ENCODE measurements at regions not wholly inside any gene's neighbourhood (a gene's known extent, or its start where the extent isn't known, plus 50 kb on each side); places are given as distances from the start of the nearest gene placed in this dataset.

DNA sequence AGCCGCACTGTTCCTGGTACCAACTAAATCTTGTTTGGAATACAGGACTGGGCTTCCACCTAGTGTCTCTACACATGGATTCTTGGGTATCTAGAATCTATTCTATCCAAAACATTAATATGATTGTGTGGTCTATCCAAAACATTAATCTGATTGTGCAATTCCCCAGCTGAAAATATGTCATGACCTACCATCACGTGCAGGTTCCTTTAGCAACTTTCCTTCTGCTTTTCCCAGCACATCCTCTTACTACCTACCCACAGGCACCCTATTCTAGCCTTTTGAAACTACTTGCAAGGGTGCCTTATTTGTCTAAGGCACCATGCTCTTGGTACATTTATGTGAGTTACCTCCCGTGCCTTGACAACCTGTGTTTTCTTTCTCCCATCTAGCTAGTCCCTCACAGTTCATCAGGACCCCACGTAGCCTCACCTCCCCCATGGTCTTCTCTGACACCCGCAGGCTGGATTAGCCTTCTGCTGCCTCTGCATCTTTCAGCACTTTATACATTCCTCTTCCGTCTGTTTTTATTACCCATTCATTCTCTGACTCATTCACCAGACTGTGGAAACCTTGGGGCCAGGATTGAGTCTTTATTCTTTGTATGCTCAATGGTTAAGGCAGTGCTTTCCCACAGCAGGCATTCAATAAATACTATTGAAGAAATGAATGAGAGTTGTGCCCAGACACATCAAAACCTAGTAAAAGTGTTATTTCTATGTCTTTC lies 88.8 kb upstream of the FAM9B start:
- Histone ChIP-seq H3K36me3 (ENCODE audit: control insufficient read depth in 2 of 2, insufficient read depth in 2 of 2, low read length in 1 of 2) (no peaks in the 10 kb centered on the region), H3K27ac (ENCODE audit: low read depth in 1 of 2, low read length in 1 of 2) (no peak overlapping the region), H3K4me3 (ENCODE audit: low read length in 2 of 2) (no peak overlapping the region), H3K9me3 (ENCODE audit: control insufficient read depth in 2 of 2, insufficient read depth in 1 of 2, low read length in 1 of 2) (no peaks in the 10 kb centered on the region), H3K4me1 (ENCODE audit: control insufficient read depth in 2 of 2, insufficient read depth in 2 of 2, low read length in 2 of 2) (no peaks in the 10 kb centered on the region), H3K27me3 (ENCODE audit: control insufficient read depth in 2 of 2, insufficient read depth in 1 of 2, low read length in 1 of 2) (no peaks in the 10 kb centered on the region)
- 93% methylated on average over 6 of the region's 6 CpGs for WGBS
- DNase-seq (ENCODE audit: low read depth in 6 of 9, low spot score in 9 of 9): no peak

DNA sequence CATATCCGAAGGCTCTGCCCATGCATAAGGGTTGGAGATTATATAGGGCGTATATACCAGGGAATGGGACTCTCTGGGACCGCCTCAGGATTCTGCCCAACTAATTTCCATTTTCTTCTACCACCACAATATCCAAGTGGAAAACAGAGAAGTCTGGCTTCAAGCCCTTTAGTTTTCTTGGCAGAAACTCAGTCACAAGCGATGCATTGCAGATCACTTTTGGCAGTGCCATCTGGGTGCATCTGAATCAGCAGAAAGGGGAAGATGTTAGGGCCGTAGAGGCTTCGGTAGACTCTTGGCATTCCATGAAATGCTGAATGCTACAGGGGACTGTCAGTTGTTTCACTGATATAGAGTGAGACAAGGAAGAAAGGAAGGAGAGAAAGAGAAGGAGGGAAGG lies 94.1 kb upstream of the FAM9B start:
- no peak overlapping the region for H3K4me3 ChIP-seq (ENCODE audit: low read length in 2 of 2)
- DNase-seq (ENCODE audit: low read depth in 6 of 9, low spot score in 9 of 9): no peak
- no peak overlapping the region for H3K27ac ChIP-seq (ENCODE audit: low read depth in 1 of 2, low read length in 1 of 2)
- 95% methylated on average over 6 of the region's 6 CpGs for WGBS
- no peaks in the 10 kb centered on the region for H3K4me1 ChIP-seq (ENCODE audit: control insufficient read depth in 2 of 2, insufficient read depth in 2 of 2, low read length in 2 of 2)
- no peaks in the 10 kb centered on the region for H3K9me3 ChIP-seq (ENCODE audit: control insufficient read depth in 2 of 2, insufficient read depth in 1 of 2, low read length in 1 of 2)
- no peaks in the 10 kb centered on the region for H3K27me3 ChIP-seq (ENCODE audit: control insufficient read depth in 2 of 2, insufficient read depth in 1 of 2, low read length in 1 of 2)
- no peaks in the 10 kb centered on the region for H3K36me3 ChIP-seq (ENCODE audit: control insufficient read depth in 2 of 2, insufficient read depth in 2 of 2, low read length in 1 of 2)

DNA sequence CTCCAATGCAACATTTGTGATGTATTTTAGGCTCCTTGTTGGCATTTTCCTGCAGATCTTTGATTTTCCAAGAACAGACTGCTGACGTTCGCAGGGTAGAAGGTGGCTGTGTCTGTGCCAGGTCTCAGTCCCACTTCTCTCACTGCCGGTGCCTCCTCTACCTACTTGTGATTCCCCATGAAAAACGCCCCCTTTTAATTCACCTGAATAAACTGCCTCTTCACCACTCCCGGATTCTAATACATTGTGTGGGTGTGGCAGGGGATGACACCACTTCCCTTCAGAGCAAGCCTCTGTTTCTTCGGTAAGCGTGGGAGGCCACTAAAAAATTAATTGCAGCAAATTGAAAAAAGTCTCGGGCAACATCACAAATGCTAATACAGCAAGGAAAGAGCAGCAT lies 96.1 kb upstream of the FAM9B start:
- no peaks in the 10 kb centered on the region for H3K9me3 ChIP-seq (ENCODE audit: control insufficient read depth in 2 of 2, insufficient read depth in 1 of 2, low read length in 1 of 2)
- no peak for DNase-seq (ENCODE audit: low read depth in 6 of 9, low spot score in 9 of 9)
- no peaks in the 10 kb centered on the region for H3K27me3 ChIP-seq (ENCODE audit: control insufficient read depth in 2 of 2, insufficient read depth in 1 of 2, low read length in 1 of 2)
- H3K27ac ChIP-seq (ENCODE audit: low read depth in 1 of 2, low read length in 1 of 2): no peak overlapping the region
- no peaks in the 10 kb centered on the region for H3K36me3 ChIP-seq (ENCODE audit: control insufficient read depth in 2 of 2, insufficient read depth in 2 of 2, low read length in 1 of 2)
- no peaks in the 10 kb centered on the region for H3K4me1 ChIP-seq (ENCODE audit: control insufficient read depth in 2 of 2, insufficient read depth in 2 of 2, low read length in 2 of 2)
- WGBS: 95% methylated on average over 8 of the region's 8 CpGs
- no peak overlapping the region for H3K4me3 ChIP-seq (ENCODE audit: low read length in 2 of 2)

DNA sequence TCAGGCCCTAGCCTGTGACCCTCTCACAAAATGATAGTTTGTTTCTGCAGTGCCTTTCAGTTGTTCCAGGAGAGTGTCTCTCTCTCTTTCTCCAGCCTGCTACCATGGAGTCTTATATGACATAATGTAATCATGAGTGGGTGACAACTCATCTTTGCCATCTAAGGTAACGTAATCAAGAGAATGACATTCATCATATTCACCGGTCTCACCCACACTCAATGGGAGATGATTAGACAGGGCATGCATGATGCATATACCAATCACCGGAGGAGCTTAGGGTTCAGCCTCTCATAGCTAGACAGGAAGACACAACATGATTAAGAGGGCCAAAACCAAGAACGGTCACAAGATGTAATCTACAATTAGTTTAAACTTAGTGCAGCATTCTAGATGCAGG lies 97.1 kb upstream of the FAM9B start:
- Histone ChIP-seq H3K4me3 (ENCODE audit: low read length in 2 of 2) (no peak overlapping the region), H3K9me3 (ENCODE audit: control insufficient read depth in 2 of 2, insufficient read depth in 1 of 2, low read length in 1 of 2) (no peaks in the 10 kb centered on the region), H3K27ac (ENCODE audit: low read depth in 1 of 2, low read length in 1 of 2) (no peak overlapping the region), H3K4me1 (ENCODE audit: control insufficient read depth in 2 of 2, insufficient read depth in 2 of 2, low read length in 2 of 2) (no peaks in the 10 kb centered on the region), H3K27me3 (ENCODE audit: control insufficient read depth in 2 of 2, insufficient read depth in 1 of 2, low read length in 1 of 2) (no peaks in the 10 kb centered on the region), H3K36me3 (ENCODE audit: control insufficient read depth in 2 of 2, insufficient read depth in 2 of 2, low read length in 1 of 2) (no peaks in the 10 kb centered on the region)
- no peak for DNase-seq (ENCODE audit: low read depth in 6 of 9, low spot score in 9 of 9)
- WGBS: 98% methylated on average over 4 of the region's 4 CpGs

DNA sequence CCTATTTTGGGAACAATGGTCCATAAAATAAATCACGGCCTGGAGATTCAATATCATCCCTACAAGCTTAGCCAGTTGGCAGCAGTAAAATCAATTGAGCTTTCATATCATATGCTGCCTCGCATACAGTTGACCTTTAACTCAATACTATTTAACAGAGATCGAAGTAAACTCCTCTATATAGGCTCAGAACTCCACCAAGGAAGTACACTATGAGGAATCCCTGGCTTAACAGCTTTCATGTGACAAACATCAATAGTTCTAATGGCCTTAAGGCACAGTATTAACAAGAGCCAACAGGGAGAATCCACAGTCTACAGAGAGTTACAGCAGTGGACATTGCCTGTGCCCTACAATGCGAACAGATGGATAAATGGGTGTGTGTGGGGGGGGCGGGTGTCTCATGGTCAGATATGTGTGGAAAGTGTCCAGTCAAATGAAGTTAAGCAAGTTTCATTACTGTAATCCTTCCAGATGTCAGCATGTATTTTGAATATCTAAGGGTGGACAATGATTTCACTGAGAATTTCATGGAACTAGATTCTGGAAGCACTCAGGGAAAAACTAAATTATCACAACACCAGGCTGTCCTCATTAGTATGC lies 98.2 kb upstream of the FAM9B start:
- Histone ChIP-seq H3K4me3 (ENCODE audit: low read length in 2 of 2) (no peak overlapping the region), H3K36me3 (ENCODE audit: control insufficient read depth in 2 of 2, insufficient read depth in 2 of 2, low read length in 1 of 2) (no peaks in the 10 kb centered on the region), H3K4me1 (ENCODE audit: control insufficient read depth in 2 of 2, insufficient read depth in 2 of 2, low read length in 2 of 2) (no peaks in the 10 kb centered on the region), H3K27ac (ENCODE audit: low read depth in 1 of 2, low read length in 1 of 2) (no peak overlapping the region), H3K9me3 (ENCODE audit: control insufficient read depth in 2 of 2, insufficient read depth in 1 of 2, low read length in 1 of 2) (no peaks in the 10 kb centered on the region), H3K27me3 (ENCODE audit: control insufficient read depth in 2 of 2, insufficient read depth in 1 of 2, low read length in 1 of 2) (no peaks in the 10 kb centered on the region)
- no peak for DNase-seq (ENCODE audit: low read depth in 6 of 9, low spot score in 9 of 9)
- WGBS: 97% methylated on average over 5 of the region's 5 CpGs

DNA sequence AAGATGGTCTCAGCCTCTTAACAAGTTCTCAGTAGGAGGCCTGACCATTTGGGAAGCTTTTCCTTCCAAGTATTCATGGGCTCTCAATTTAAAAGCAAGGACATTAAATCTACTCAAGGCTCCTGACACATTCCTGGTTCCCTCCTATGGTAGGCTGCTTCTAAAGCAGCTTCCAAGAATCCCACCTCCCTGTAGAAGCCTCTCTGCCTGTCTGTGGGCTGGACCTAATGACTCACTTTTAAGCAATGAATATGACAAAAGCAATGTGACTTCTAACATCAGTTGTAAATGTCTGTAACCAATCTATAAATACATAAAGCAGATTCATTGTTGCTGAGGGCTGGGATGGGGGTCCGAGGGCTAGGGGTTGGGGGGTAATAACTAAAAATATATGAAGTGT lies 99.5 kb upstream of the FAM9B start:
- Histone ChIP-seq H3K9me3 (ENCODE audit: control insufficient read depth in 2 of 2, insufficient read depth in 1 of 2, low read length in 1 of 2) (no peaks in the 10 kb centered on the region), H3K4me3 (ENCODE audit: low read length in 2 of 2) (no peak overlapping the region), H3K4me1 (ENCODE audit: control insufficient read depth in 2 of 2, insufficient read depth in 2 of 2, low read length in 2 of 2) (no peaks in the 10 kb centered on the region), H3K27ac (ENCODE audit: low read depth in 1 of 2, low read length in 1 of 2) (no peak overlapping the region), H3K36me3 (ENCODE audit: control insufficient read depth in 2 of 2, insufficient read depth in 2 of 2, low read length in 1 of 2) (no peaks in the 10 kb centered on the region), H3K27me3 (ENCODE audit: control insufficient read depth in 2 of 2, insufficient read depth in 1 of 2, low read length in 1 of 2) (no peaks in the 10 kb centered on the region)
- WGBS: 95% methylated on average over 1 of the region's 1 CpG
- no peak for DNase-seq (ENCODE audit: low read depth in 6 of 9, low spot score in 9 of 9)

DNA sequence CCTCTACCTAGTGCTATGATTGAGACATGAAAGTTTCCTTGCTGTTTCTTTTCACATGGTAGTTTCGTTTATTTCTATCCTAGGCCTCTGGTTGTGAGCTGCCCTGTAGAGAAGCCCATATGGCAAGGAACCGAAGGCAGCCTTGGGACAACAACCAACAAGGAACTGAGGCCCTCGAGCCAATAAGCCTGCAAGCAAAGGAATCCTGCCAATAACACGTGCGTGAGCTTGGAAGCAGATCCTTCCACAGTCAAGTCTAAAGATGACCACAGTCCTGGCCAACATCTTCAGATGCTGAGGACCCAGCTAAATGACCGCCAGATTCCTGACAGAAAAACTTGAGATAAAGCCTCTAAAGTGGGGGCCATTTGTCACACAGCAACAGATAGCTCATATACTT lies 100.4 kb upstream of the FAM9B start:
- no peaks in the 10 kb centered on the region for H3K27me3 ChIP-seq (ENCODE audit: control insufficient read depth in 2 of 2, insufficient read depth in 1 of 2, low read length in 1 of 2)
- no peaks in the 10 kb centered on the region for H3K9me3 ChIP-seq (ENCODE audit: control insufficient read depth in 2 of 2, insufficient read depth in 1 of 2, low read length in 1 of 2)
- H3K27ac ChIP-seq (ENCODE audit: low read depth in 1 of 2, low read length in 1 of 2): no peak overlapping the region
- DNase-seq (ENCODE audit: low read depth in 6 of 9, low spot score in 9 of 9): no peak
- no peaks in the 10 kb centered on the region for H3K36me3 ChIP-seq (ENCODE audit: control insufficient read depth in 2 of 2, insufficient read depth in 2 of 2, low read length in 1 of 2)
- WGBS: 97% methylated on average over 6 of the region's 6 CpGs
- no peaks in the 10 kb centered on the region for H3K4me1 ChIP-seq (ENCODE audit: control insufficient read depth in 2 of 2, insufficient read depth in 2 of 2, low read length in 2 of 2)
- no peak overlapping the region for H3K4me3 ChIP-seq (ENCODE audit: low read length in 2 of 2)

DNA sequence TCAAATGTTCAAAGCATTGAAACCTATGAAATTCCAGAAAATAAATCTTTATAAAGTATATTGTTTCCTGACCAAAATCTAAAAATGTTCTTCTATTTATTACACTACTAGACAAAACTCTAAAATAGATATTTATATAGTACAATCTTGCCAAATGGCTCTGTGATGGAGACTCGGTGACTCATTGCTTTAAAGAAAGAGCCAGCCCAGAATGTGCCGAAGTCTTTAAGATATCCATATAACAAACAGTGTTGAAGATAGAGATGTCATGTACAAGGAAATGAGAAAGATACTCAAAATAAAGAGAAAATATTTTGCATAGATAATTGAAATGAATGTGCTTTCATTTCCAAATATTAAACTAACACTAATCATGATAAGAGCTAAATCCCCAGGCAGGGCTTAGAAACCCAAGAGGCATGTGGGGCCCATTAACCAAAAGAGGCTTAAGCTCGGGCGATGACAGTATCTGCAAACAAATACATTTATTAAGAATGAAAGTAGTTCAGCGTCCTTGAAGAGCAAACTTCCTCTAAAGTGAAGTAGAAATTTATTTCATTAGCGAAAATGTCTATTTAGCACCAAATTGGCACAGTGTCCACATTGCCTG lies 102.1 kb upstream of the FAM9B start:
- Histone ChIP-seq H3K27me3 (ENCODE audit: control insufficient read depth in 2 of 2, insufficient read depth in 1 of 2, low read length in 1 of 2) (no peaks in the 10 kb centered on the region), H3K4me3 (ENCODE audit: low read length in 2 of 2) (no peak overlapping the region), H3K4me1 (ENCODE audit: control insufficient read depth in 2 of 2, insufficient read depth in 2 of 2, low read length in 2 of 2) (no peaks in the 10 kb centered on the region), H3K36me3 (ENCODE audit: control insufficient read depth in 2 of 2, insufficient read depth in 2 of 2, low read length in 1 of 2) (no peaks in the 10 kb centered on the region), H3K9me3 (ENCODE audit: control insufficient read depth in 2 of 2, insufficient read depth in 1 of 2, low read length in 1 of 2) (no peaks in the 10 kb centered on the region), H3K27ac (ENCODE audit: low read depth in 1 of 2, low read length in 1 of 2) (no peak overlapping the region)
- WGBS: 93% methylated on average over 6 of the region's 6 CpGs
- no peak for DNase-seq (ENCODE audit: low read depth in 6 of 9, low spot score in 9 of 9)

DNA sequence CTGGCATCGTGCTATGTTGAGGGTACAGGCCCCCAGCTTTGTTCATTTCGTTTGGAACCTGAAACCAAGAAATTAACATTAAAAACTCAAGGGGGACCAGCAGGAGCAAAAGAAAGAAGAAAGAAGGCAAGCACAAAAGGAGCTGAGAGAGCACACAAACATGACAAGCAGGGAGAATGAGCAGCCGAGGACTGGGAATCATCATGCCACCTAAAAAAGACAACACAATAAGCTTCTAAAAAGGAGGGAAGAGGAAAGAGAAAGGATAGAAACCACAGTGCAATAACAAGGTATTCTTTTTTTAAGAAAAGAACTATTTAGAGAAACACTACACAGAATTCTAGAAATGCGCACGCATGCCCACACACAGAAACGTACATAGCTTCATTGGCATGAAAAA lies 103.2 kb upstream of the FAM9B start:
- 98% methylated on average over 6 of the region's 6 CpGs for WGBS

More for the DNA sequence above, 103.2 kb upstream of the FAM9B start:
- H3K27me3 ChIP-seq (ENCODE audit: control insufficient read depth in 2 of 2, insufficient read depth in 1 of 2, low read length in 1 of 2): no peaks in the 10 kb centered on the region
- no peak overlapping the region for H3K4me3 ChIP-seq (ENCODE audit: low read length in 2 of 2)
- DNase-seq (ENCODE audit: low read depth in 6 of 9, low spot score in 9 of 9): no peak
- H3K27ac ChIP-seq (ENCODE audit: low read depth in 1 of 2, low read length in 1 of 2): no peak overlapping the region
- H3K4me1 ChIP-seq (ENCODE audit: control insufficient read depth in 2 of 2, insufficient read depth in 2 of 2, low read length in 2 of 2): no peaks in the 10 kb centered on the region
- no peaks in the 10 kb centered on the region for H3K36me3 ChIP-seq (ENCODE audit: control insufficient read depth in 2 of 2, insufficient read depth in 2 of 2, low read length in 1 of 2)
- H3K9me3 ChIP-seq (ENCODE audit: control insufficient read depth in 2 of 2, insufficient read depth in 1 of 2, low read length in 1 of 2): no peaks in the 10 kb centered on the region
